Cardiac fibroblast (primary cell): ENCODE measurements at regions not wholly inside any gene's neighbourhood (a gene's known extent, or its start where the extent isn't known, plus 50 kb on each side); places are given as distances from the start of the nearest gene placed in this dataset.

Experiments
- DNase-seq, 2 donors: peaks; one replicate each; pipeline versions ENCODE4 v3.0.0 to v3.0.0-alpha.2; 2010; ENCODE audit warnings: low read depth in 2 of 2
- H3K4me3 ChIP-seq, 2 donors: replicated peaks in 1 of 2; 1 replicate in 1 of 2; 2 replicates in 1 of 2; pipeline ENCODE4 v1.5.1; 2011; ENCODE audit warnings: low read depth in 2 of 2, low read length in 2 of 2, mild to moderate bottlenecking in 2 of 2, moderate library complexity in 1 of 2
- TF ChIP-seq, protein P1 (sequence below): IDR thresholded peaks from one replicate; pipeline ENCODE4 v1.5.1; 2011; ENCODE audit warnings: low read depth, mild to moderate bottlenecking, low read length, inconsistent platforms

DNA sequence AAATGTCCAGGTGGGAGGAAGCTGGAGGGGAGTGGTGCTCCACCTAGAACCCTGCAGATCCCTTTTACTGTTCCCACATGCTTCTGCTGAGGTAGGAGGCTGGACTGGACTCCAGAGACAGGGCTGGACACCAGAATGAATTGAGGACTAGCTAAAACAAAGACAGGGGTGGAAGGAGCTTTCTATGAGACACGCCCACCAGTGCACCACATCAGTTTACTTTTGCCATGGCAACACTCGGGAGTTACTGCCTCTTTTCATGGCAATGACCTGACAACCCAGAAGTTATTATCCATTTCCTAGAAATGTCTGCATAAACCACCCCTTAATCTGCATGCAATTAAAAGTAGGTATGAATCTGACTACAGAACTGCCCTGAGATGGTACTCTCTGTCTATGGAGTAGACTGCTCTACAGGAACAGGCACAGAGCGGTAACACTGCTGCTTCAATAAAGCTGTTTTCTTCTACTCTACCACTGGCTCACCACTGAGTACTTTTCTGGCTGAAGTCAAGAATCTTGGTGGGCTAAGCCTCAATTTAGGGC is 211.7 kb downstream of the TFAP2C start:
- no peak overlapping the region for H3K4me3 ChIP-seq
- DNase-seq, result no peak
- TF ChIP-seq, protein P1, sequence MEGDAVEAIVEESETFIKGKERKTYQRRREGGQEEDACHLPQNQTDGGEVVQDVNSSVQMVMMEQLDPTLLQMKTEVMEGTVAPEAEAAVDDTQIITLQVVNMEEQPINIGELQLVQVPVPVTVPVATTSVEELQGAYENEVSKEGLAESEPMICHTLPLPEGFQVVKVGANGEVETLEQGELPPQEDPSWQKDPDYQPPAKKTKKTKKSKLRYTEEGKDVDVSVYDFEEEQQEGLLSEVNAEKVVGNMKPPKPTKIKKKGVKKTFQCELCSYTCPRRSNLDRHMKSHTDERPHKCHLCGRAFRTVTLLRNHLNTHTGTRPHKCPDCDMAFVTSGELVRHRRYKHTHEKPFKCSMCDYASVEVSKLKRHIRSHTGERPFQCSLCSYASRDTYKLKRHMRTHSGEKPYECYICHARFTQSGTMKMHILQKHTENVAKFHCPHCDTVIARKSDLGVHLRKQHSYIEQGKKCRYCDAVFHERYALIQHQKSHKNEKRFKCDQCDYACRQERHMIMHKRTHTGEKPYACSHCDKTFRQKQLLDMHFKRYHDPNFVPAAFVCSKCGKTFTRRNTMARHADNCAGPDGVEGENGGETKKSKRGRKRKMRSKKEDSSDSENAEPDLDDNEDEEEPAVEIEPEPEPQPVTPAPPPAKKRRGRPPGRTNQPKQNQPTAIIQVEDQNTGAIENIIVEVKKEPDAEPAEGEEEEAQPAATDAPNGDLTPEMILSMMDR, result no peak

DNA sequence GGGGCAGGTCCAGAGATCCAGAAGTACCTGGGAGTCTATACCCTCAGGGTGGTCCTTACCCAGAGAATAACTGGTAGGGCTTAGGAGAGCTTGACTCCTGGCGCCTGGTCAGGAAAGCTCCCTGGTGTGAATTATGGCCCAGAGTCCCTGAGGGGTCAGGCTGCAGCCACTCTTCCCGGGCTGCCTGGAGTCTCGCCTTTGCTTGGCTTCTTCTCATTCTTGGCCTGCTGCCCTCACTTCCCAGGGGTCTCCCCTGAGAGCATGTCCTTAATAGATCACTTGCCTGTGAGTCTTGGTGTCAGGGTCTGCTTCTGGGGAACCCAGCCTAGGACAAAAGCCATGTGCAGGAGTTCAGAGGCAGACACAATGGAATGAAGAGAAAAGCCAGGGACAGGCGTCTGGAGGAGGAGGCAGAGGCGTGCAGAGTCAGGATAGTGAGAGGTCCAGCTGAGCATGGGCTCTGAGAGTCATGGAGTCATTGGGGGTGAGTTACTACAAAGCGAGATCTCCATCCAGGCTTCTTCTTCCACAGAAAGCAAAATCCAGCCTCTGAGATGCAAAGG is 212.3 kb downstream of the TFAP2C start:
- no peak for DNase-seq
- TF ChIP-seq, protein P1, result no peak
- no peak overlapping the region for H3K4me3 ChIP-seq

DNA sequence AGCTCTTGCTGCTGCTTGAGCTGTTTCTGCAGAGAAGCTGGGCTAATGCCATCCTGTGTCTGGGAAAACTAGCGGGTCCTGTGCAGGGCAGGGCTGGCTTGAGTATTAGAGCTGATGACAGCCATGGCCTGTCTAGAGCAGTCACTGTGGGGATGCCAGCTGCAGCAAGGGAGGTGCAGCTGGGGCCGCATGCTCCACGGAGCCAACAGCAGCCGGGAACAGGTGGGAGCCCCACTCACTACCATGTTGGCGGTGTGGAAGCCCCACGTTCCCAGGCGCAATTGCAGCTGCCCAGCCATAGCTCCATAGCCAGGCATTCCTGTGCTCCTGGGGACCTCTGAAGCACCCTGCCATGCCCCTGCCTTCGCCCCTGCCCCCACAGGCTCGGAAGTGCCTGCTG is 212.9 kb downstream of the TFAP2C start:
- no peak for DNase-seq
- TF ChIP-seq, protein P1, result no peak
- H3K4me3 ChIP-seq, result no peak overlapping the region

DNA sequence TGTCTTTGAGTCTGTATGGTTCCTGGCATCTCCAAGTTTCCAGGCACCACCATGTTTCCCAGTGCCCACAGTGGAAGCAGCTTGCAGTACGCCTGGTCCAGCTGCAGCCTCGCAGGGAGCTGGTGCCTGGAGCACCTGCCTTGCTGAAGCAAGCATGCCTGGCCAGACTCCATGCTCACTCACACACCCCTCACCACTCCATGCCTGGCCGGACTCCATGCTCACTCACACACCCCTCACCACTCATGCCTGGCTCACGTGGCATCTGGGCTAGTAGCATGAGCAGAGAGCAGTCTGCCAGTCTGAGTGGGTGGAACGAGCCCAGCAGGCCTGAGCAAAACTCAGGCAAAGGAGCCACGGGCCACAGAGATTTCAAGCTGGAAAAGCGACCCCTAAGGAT is 214.3 kb downstream of the TFAP2C start:
- TF ChIP-seq, protein P1, result no peak
- no peak overlapping the region for H3K4me3 ChIP-seq
- DNase-seq, result no peak

DNA sequence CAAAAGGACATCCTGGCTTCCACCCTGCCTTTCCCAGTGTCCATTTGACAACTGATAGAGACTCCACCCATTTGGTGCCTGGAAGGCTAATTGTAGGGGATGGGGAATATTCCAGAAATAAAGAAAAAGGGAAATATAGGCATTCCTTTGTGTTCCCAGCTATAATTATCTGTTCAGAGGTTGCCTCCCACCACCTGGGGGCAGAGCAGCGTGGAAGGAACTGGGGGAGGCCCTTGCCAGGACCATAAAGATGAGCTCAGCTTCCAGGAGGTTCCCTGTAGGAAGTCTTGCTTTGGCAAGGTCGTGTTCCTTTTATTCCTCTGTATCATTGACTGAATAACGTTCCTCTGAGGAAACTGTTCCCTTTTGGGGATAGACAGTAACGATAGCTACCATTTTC is 214.7 kb downstream of the TFAP2C start:
- no peak overlapping the region for H3K4me3 ChIP-seq
- no peak for DNase-seq
- TF ChIP-seq, protein P1, result no peak

DNA sequence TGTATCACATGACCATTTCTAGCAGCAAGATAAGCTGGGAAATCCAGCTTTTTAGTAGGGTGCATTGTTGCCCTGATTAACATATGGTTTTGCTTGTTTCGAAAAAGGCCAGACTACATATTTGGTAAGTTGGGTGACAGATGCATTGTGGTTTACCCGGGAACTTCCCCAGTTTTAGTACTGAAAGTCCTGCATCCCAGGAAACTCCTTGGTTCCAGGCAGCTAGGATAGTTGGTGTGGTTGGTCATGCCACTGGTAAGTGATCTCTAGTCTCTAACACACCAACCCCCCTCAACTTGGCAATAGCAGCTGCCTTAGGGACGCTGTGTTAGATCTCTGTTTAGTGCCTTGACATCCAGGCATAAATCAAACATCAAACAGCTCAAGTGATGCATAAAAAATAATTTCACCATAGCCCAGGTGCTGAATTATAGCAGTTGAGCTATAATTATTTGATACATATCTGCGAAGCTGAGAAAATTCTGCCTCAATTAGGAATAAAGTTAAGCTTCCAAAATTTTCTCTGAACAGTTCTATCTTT is 216.5 kb downstream of the TFAP2C start:
- TF ChIP-seq, protein P1, result no peak
- no peak for DNase-seq

More for the DNA sequence above, 216.5 kb downstream of the TFAP2C start:
- no peak overlapping the region for H3K4me3 ChIP-seq
